HG03159 (cell line): ENCODE measurements at regions not wholly inside any gene's neighbourhood (a gene's known extent, or its start where the extent isn't known, plus 50 kb on each side); places are given as distances from the start of the nearest gene placed in this dataset.
A peak's percentile ranks its signal among the peaks of the same experiment; 100 is the strongest.

Experiments
- ATAC-seq: cut with Tn5 transposase; IDR thresholded peaks from one replicate; pipeline ENCODE4 v1.9.1; 2021; ENCODE audit warnings: mild to moderate bottlenecking, moderate library complexity; ENCODE audit not compliant: unreplicated experiment

DNA sequence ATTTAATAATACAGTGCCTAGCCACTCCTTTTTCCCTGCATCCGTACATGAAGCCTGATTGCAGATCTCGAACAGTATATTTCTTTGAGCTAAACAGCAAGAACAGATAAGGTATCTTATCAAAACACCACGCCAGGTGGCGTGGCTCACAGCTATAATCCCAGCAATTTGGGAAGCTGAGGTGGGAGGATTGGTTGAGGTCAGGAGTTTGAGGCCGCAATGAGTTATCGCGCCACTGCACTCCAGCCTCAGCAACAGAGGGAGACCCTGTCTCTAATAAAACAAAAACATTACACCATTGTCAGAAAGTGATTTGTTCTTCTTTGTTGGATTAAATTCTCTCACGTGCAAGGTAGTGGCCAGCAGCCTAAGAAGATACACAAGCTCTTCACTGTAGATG is 291.2 kb upstream of the DMRT1 start:
- no peak for ATAC-seq

DNA sequence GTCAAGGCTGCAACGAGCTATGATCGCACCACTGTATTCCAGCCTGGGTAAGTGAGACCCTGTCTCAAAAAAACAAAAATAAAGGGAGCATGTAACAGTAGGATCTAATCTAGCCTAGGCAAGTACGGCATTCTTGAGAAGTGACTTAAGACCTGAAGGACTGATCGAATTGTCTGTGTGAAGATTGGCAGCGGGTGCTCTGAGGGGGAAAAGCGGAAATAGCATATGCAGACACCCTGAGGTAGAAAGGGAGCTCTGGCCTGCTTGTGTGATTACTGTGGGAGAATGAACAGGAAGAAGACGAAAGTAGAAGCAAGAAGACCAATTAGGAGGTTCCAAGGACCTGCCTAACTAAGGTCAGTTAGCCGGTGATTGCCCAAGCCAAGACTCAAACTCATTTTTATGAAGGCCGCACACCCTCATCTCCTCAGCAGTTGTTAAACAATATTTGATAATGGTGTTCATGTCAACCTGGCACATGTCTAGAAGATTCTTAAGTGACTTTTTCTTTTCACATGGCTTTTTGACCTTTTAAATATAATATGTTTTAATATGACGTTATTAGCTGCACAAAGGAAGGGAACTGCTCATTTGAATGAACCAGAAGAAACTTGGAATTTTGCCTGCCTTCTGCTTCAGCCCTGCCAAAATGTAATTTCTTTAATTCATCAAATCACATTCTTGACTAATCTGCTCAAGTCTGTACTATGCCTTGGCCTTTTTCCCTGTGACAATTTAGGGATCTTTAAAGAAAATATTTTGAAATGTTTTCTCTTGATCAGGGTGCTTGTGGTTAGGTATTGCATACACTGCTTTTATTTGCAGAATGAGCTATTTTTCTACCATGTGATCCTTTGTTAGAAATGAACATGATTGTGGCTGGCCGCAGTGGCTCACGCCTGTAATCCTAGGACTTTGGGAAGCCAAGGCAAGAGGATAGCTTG is 289.2 kb upstream of the DMRT1 start:
- ATAC-seq, result no peak

DNA sequence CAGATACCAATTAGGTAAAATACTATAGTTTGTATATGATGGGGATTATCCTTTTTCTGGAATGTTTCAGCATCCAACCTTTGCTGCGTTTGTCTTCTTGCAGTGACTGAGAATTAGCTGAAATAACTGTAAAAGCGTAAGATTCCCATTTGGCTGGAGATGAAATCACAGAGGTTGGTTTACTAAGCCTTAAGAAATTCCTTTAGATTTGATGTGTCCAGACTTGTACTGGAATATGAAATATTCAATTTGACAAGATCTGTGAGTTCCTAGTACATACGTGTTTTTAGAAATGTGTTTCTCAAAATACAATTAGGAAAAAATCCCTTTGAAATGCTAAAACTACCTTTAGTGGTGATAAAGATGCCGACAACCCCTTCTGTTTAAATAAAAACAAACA is 286.0 kb upstream of the DMRT1 start:
- ATAC-seq, result no peak

DNA sequence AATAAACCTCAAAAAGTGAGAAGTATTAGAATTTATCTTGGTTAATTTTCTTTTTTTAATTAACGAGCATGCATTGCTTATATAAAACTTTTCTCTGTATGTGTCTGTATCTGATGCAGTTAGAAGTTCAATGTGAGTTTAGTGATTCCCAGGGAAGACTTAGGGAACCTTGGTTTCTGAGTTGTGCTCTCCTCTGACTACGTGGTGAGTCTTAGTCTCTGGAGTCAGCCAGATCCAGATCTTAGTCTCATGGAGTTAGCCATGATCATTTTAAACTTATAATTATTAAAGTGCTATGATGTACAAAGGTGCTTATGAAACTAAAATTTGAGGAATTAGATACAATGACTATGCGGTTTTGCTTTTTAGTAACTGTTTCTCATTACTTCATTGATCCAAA is 285.3 kb upstream of the DMRT1 start:
- no peak for ATAC-seq

DNA sequence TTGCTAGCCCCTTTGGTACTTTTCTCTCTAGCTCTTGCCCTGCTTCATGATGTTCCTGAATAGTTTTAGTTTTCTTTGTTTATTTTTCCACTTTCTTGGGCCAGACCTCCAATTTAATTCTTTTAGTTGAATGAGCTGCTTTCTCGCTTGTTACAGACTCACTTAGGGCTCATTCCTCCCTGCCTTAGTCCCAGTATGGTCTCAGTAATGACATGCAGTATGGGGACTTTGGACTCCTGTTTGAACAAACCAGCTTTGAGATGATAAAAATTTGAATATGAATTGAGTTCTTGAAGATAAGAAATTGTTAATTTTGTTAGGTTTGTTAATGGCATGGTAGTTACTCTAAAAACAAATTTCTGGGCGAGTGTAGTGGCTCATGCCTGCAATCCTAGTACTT is 284.8 kb upstream of the DMRT1 start:
- no peak for ATAC-seq

DNA sequence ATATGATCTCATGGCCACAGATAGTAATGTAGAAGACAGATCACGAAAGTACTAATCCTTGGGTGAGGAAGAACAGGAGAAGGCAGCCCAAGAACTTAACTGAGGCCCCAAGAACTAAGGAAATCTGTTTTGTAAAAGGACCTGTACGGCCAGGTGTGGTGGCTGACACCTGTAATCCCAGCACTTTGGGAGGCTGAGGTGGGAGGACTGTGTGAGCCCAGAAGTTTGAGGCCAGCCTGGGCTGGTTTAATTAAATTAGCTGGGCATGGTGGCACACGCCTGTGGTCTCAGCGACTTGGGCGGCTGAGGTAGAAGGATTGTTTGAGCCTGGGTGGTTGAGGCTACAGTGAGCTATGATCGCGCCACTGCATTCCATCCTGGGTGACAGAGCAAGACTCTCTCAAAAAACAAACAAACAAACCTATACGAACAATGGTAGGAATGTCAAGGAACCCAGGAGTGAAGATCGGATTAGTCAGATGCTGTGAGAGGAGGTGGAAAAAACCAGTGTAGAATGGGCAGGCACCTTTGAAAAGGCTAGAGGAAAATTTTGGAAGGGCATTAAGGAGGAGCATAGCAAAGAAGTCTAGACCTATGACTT is 283.8 kb upstream of the DMRT1 start:
- no peak for ATAC-seq

DNA sequence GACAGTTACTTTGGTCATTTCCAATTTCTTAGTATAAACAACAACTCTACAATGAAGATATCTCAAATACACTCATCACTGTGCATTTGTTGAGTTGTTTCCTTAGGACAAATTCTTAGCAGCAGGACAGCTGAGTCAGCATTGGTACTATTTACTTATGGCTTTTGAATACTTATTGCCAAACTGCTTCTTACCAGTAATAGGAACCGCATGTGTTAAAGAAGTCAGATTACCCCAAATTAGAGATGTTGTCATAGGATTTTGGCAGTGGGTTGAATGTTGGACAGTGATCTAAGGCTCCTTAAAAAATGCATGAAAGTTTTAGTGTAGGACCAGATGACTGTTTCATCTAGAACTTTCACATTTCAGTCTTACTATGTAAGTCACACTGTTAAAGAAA is 280.1 kb upstream of the DMRT1 start:
- no peak for ATAC-seq

DNA sequence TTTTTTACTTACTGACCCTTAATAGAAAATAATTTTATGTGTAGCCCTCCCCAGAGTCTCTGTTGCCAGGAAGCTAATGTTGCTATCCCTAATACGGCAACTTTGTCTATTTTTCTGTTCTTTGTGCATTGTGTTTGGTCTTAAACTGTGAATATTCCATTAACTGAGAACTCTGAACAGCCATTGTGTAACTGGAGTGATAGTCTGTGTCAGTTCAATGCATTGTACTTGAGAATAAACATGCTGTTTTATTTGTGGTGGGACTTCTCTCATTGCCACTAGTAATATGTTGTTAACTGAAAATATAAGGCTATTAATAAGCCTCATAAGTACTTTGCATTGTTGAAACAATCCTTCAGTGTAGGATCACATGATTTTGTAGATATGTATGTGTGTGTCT is 278.3 kb upstream of the DMRT1 start:
- no peak for ATAC-seq

DNA sequence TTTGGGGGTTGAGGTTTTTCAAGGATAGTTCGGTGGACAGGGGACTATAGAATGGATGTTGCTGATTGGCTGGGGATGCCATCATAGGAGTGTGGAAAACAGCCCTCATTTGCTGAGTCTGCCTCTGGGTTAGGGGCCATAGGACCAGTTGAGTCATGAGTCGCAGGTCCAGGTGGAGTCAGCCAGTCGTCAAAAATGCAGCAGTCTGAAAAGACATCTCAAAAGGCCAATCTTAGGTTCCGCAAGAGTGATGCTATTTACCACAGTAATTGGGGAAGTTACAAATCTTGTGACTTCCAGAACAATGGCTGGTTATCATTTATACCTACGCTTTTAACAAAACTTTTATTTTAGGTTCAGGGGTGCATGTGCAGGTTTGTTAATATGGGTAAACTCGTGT is 276.0 kb upstream of the DMRT1 start:
- no peak for ATAC-seq

DNA sequence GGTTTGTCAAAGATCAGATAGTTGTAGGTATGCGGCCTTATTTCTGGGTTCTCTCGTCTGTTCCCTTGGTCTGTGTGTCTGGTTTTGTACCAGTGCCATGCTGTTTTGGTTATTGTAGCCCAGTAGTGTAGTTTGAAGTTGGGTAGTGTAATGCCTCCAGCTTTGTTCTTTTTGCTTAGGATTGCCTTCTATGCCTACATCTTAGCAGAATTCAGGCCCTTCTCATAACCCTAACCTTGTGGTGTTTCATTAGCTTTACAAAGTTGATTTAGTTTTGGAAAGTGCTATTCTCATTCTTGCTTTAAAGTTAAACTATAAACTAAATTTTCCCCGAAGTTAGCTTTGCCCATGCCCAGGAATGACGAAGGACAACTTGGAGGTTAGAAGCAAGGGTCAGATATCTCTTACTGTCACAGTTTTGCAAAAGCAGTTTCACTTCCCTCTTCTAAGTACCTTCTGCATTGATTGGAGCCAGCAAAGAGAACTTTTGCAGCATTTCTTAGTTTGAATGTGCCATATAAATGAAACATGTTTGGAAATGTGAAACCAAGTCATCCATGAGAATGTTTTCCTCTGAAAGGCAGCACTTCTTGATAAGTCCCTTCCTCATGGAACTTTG is 274.3 kb upstream of the DMRT1 start:
- peak; percentile 92 for ATAC-seq

DNA sequence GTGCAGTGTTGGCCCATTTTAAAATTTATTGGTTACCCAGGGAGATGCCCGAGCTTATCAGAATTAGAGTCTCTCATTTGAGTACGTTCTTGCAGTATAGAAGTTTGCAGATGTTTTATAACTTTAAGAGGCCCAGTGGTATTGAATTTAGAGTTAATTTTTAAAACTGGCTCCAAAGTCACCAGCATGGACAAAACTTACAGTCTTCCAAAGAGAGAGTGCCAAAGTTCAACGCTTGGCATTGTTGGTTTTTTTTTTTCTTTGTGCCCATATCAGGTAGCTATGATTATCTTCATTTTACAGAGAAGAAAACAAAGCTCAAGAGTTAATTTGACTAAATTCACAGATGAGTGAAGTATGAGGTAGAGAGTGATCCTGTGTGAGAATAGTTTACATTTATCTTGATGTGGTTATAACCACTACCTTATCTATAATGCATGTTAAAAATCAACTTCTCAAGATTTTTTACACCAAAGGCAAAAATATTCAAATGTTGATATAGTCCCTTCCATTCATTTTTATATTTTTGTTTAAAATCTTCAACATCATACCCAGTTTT is 273.7 kb upstream of the DMRT1 start:
- peak; percentile 8 for ATAC-seq

DNA sequence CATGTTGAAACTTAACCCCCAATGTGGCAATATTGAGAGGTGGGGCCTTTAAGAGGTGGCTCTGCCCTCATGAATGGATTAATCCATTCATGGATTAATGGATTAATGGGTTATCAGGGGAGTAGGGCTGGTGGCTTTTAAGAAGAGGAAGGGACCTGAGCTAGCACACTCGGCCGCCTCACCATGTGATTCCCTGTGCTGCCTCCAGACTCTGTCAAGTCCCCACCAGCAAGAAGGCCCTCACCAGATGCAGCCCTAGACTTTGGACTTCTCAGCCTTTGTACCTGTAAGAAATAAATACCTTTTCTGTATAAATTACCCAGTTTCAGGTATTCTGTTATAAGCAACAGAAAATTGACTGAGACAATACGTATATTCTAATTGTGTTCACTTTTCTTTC is 272.2 kb upstream of the DMRT1 start:
- ATAC-seq, result no peak

DNA sequence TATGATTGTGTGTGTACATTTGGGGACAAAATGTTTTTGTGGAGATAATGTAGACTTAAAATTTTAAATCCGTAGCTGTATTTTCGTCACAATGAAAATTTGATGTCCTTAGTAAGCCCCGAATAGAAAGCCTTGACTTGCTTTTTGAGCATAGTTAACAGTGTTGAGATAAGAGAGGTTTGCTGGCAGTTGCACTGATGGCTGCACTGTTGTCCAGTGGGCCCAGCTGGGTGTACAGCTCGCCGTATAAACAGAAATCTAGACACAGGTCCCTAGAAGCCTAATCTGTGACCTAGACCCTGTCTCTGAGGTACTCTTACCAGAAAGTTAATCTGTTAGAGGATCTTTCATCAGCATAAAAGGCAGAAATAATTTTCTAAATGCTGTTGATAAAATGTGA is 271.3 kb upstream of the DMRT1 start:
- no peak for ATAC-seq

DNA sequence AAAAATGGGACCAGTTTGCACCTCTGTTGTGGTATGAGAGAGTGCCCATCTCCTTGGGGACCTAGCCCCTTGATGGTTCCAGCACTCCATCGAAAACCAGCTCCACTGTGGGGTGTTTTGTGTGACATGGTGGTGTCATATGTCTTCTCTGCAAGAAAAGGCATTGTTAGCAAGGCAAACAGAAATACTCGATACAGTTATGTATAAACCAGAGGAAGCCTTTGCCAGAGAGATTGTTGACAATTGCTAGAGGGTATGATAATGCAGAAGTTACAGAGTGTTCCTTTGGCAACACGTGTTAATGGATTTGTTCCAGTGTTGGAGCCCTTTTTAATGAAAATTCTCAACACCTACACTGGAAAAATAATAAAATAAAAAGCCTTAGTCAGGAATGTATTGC is 270.4 kb upstream of the DMRT1 start:
- ATAC-seq, result no peak

DNA sequence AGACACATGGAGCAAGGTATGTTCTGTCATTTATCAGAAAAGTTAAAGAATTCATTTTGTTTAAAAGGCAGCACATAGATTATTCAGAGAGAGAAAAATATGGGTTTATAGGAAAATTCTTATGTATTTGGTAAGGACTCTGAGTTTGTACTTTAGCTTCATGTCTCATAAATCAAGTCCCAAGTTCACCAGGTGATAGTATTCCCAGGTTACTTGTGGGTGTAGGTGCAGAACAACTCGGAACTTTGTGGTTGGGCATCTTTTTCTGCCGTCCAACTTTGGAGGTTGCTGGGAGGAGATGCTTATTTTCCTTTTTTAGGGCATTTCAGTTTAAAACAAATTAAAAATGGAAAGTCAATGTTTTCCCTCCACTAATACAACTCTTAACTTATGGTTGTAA is 269.8 kb upstream of the DMRT1 start:
- ATAC-seq, result no peak

DNA sequence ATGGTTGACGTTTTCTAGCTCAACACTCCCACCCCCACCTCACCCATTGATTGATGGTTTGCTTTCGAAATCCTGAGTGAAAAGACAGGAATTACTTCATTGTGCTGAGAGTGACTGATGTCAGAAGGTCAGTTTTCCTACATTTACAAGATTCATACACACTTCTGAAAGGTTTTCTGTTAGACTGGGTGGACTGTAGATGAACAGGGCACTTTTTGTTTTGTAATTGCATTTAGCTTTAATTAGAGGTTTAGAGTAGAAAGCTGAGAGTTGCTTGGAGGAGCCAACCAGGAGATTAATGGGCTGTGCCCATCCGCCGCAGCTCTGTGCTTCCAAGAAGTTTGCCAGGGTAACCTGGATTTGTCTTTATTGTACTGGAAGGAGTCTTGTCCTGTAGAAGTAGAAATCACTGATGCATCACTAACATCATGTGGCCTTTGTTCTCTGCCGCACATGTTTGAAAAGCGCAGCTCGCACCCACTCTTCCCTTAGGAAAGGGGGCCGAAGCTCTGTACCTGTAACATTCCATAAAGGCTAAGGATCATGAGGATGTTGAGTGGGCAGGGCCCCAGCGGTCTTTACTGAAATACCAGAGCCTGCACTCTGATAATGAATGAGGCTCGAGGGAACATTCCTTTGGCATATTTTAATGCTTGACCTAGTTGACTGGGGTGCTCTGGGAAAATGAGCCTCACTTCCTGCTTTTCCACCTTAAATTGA is 267.6 kb upstream of the DMRT1 start:
- ATAC-seq, result no peak

DNA sequence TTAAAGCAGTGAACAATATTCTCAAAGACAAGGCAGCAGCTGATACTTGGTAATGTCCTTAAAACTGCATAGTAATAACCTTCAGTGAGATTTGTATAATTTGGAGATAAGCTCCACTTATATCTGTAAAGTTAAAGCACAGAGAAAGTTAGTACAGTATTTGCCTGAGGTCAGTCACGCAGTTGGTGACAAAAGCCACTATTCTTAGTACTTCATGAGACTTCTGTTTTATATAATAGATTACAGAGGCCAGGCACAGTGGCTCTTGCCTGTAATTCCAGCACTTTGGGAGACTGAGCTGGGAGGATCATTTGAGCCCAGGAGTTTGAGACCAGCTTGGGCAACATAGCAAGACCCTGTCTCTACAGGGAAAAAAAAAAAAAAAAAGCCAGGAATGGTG is 266.4 kb upstream of the DMRT1 start:
- ATAC-seq, result no peak

DNA sequence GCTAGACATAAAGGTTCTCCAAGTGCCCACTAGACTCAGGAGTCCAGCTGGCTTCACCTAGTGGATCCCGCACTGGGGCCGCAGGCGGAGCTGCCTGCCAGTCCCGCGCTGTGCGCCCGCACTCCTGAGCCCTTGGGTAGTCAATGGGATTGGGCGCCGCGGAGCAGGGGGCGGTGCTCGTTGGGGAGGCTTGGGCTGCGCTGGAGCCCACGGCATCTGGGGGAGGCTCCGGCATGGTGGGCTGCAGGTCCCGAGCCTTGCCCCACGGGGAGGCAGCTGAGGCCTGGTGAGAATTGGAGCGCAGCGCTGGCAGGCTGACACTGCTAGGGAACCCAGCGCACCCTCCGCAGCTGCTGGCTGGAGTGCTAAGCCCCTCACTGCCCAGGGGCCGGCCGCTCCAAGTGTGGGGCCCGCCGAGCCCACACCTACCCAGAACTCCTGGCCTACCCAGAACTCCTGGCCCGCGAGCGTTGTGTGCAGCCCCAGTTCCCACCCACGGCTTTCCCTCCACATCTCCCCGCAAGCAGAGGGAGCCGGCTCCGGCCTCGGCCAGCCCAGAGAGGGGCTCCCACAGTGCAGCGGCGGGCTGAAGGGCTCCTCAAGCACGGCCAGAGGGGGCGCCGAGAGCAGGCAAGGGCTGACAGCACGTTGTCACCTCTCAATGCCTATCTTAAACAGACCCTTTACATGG is 260.7 kb upstream of the DMRT1 start:
- ATAC-seq, result no peak

DNA sequence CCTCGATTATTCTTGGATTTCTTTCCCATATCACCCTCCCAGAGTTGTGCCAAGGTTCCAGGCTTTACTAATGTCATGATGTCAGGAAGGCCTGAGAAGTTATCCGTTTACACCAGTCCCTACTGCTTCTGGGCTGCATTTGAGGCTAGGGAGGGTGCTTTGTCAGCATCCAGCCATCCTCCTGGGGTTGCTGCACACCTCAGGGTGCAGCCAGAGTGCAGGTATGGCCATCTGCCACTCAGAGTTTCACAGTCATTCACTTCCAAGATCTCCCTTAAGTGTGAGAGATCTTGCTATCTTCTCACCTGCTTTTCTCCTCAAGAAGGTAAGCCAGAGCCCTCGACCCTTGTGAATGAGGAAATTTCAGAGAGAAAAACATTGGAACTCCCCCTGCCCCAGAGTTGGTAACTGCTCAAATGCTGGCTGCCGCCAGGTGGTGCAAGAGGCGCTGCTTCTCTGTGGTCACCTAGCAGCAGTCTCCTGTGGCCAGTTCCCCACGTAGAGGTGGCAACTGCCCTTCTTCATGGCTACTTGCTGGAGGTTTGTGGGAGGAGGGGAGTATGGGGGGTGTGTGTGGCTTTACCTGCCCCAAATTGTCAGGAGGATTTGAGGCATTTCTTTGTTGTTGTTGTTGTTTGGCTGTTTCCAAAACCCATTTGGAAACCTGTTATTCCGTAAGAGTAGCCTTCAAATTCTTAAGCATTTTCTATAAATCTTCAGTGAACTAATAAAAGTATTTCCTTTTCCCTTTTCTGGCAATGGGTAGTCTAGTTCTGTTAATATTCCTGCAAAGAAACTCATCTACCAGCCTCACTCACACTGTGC is 259.6 kb upstream of the DMRT1 start:
- ATAC-seq, result no peak

DNA sequence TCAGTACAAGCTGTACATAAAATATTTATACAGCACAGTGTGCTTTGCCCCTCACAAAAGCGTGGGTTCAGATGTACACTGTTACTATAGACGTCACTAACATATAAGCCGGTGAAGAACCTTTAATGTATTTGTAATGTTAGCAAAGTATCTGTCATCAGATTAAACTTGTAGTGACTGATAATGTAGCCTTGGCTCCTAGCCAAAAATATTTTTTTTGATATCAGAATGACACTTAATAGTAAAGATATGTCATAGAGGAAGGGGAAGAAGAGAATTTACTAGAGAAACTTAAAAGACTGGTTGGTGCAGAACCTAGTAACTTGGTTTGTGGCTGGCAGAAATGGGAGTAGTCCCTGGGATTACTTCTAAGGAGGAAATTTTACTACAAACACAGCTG is 258.7 kb upstream of the DMRT1 start:
- ATAC-seq, result no peak
